Esophagus mucosa (tissue), 1 donor: ENCODE measurements at regions not wholly inside any gene's neighbourhood (a gene's known extent, or its start where the extent isn't known, plus 50 kb on each side); places are given as distances from the start of the nearest gene placed in this dataset.
"Not testable (repeated sequence)": the region's sequence is repeated elsewhere in the genome, so short reads cannot be mapped to it uniquely, and the experiment has no call there.

Source experiments
- ATAC-seq: fragments of 200-7000 bp; cut with Tn5 transposase; one replicate; pipeline ENCODE4 v1.9.1; 2020
- donor health status: DM: yes; HTN: yes; CAD: no.

DNA sequence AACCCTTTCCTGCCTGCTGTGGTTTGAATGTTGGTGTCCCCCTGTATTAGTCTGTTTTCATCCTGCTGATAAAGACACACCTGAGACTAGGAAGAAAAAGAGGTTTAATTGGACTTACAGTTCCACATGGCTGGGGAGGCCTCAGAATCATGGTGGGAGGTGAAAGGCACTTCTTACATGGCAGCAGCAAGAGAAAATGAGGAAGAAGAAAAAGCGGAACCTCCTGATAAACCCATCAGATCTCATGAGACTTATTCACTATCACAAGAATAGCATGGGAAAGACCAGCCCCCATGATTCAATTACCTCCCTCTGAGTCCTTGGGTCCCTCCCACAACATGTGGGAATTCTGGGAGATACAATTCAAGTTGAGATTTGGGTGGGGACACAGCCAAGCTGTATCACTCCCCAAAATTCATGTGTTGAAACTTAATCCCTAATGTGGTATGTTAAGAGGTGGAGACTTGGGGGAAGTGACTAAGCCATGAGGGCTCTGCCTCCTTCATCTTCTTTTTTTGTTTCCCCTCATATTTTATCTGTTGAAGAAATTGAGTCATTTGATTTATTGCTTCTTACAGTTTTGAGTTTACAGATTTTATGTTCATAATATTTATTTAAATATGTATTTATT, 64.9 kb upstream of the SYNCRIP start:
- not testable (repeated sequence) for ATAC-seq

DNA sequence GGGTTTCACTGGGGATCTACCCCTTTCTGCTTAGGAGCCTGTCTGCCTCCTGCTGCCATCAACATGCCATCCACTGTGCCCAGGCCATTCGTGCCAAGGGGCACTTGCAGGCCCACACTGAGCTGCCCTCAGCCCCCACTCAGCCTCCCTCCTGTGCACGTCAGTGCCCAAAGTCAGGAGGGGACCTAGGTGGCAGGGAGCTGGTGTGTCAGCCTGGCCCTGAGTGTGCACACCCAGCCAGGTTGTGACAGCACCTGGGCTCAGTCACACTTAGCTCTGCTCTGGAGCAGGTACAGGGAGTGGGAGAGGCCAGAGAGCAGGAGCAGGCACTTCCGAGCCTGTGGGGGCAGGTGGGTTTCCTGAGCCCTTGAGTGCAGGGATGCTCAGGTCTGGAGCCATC, 63.6 kb upstream of the SYNCRIP start:
- no peak for ATAC-seq

DNA sequence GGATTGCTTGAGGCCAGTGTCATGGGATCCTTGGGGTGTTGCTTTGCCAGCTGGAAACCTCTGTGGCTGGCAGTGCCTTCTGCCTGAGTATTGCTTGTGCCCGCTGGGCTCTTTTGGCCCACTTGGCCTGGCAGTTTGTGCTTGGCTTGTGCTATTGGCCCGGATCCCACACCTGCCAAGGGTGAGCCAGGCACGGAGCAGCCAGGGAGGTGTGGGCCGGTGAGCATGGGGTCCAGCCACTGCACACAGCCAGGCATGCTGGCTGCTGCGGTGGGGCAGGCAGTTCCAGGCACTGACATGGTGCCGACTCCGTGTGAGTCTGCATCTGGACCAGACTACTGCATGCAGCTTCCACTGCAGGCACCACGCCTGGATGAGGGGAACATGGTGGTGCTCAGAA, 62.5 kb upstream of the SYNCRIP start:
- no peak for ATAC-seq

DNA sequence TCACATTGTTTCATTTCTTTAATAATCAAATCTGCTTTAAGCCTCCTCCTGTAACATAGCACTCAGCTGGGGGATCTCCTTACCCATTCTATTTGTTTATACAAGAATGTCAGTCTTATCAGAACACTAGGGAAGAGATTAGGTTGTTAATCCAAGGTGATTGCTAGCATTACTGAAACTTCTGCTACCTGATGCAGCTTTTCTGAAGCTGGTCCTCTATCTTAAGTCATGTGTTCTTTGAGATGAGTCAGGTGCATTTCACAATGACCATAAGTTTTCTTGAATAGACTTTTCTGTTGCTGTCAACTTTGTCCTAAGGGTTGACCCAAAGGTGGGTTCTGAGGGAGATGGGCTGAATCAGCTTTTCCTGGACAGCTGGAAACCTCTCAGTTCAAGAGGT, 60.7 kb upstream of the SYNCRIP start:
- ATAC-seq = no peak
